Astrocyte of the hippocampus (primary cell): ENCODE measurements at regions not wholly inside any gene's neighbourhood (a gene's known extent, or its start where the extent isn't known, plus 50 kb on each side); places are given as distances from the start of the nearest gene placed in this dataset.
"Not testable (repeated sequence)": the region's sequence is repeated elsewhere in the genome, so short reads cannot be mapped to it uniquely, and the experiment has no call there.

Source experiments
- DNase-seq: peaks from one replicate; pipeline ENCODE4 v3.0.0; 2011; ENCODE audit warnings: low read depth, low spot score

DNA sequence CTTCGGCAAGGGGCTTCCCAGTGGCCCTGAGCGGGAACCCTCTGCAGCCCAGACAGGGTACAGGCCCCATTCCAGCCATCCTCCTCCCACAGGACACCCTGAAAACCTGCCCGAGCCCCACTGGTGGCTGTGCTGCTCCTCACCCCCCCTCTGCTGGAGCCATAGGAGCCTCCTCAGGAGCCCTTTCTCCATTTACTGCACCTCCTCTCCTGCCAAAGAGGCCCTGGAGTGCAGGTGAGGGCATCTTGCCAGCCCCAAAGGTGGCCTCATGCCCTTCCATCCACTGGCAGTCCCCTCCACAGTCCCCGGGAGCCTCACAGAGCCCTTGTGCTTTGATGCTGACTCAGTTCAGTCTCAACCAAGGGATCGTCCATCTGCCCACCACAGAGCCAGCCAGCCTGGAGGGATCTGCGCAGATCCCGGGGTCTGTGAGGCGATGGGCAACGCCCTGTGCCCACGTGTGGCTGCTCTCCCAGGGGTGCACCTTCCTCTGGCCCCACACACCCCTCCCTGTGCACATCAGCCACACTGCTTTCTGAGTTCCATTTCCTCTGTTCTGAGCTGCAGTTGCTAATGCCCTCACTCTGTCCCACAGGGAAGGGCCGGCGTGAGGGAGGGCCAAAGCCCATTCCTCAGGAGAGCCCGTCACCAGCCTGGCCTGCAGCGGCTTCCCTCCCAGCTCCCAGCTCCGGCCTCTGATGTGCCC is 228.5 kb downstream of the DLL1 start:
- DNase-seq = no peak

DNA sequence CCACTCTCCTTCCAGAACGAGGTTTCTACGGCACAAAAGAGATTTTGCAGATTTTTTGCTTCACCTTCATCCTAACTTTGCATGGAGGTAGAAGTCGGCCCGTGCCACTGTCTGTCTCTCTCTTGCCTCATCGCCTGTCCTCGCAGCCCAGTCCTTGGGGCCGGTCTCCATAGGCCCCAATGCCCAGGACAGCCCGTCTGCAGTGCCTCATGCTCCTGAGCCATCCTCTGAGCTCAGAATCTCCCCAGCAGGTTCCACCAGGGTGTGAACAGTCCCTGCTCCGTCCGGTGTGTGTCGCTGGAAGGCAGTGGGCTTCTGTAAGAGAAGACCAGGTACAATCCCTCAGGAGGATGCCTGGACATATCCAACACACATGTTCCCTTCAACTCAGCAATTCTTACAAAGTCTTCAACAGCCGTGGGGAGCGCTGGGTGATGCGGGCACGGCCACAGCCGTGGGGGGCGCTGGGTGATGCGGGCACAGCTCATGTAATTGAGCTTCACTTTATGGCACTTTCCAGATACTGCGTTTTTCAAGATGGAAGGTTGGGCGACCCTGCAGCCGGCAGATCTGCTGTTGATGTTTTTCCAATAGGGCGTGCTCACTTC is 231.9 kb downstream of the DLL1 start:
- DNase-seq = no peak

DNA sequence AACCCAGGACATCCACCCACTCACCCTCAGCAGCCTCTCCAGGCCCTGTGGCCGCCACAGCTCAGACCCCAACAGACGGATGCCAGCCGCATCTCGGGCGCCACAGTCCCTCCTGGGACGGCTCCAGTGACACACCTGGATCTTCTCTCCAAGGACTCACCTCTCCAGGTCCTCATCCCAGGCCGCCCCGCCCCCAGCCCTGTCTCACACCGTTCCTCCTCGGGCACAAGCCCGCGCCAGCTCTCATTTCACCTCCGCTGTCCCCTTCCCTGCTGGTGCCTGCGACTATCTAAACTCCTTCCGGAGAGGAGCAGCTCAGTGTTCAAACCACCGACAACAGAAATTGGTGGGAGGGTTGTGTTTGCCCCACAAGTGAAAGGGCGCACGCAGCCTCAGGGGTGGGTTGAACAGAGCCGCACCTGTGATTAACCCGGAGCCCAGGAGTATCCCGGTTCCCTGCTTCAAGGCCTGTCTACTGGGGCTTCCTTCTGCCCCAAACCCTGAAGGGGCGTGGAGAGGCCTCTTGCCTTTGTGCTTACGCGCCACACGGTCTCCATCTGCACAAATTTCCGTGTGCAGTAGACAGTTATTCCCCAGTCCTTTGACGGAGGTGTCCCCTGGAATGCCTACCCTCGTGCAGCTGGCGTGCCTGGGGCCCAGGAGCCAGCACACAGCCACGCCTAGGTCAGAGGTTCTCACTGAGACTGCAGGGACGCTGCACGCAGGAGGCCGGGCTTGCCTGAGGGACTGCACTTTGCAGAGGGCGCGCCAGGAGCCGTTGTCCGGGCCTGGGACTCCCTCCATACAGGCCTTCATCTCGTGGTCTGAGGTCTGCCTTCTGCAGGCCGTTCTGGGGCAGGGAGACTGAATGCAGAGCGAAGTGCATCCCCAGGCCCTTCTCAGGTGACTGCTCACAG is 232.7 kb downstream of the DLL1 start:
- DNase-seq = no peak

GRCh38 chr6:170057034-170057734 is 233.7 kb downstream of the DLL1 start:
- no peak for DNase-seq

DNA sequence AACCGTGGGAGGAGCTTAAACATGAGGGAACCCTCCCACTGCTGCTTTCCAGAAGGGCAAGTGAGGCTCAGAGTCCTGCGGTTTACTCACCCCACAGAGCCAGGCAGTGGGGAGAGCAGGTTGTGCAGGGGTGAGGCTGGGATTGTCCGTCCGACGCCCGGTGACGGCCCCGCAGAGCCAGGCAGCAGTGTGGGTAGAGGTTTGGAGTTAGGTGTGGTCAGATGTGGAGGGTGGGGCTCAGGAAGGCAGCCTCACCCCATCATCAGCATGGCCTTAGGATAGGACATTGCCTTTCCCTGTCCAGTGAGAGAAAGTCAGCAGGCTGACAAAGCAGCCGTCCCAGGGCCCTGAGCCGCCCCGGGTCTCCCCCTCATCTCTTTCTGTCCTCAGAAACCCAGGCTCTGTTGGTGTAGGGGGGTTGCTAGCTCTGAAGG is 234.6 kb downstream of the DLL1 start:
- DNase-seq = no peak

DNA sequence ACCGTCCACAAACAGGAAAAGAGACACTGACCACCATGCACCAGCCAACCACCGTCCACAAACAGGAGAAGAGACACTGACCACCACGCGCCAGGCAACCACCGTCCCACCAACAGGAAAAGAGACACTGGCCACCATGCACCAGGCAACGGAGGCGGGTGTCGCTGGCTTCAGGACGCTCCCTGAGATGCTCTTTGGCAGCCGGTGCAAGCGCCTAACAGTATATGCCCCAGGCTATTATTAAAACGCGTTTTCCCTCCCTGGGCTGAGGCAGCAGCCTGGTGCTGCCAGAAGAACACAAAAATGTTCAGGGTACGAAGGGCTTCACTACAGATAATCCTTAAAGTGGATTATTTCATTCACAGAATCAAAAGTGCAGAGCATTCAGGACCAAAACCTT is 235.1 kb downstream of the DLL1 start:
- DNase-seq = not testable (repeated sequence)

DNA sequence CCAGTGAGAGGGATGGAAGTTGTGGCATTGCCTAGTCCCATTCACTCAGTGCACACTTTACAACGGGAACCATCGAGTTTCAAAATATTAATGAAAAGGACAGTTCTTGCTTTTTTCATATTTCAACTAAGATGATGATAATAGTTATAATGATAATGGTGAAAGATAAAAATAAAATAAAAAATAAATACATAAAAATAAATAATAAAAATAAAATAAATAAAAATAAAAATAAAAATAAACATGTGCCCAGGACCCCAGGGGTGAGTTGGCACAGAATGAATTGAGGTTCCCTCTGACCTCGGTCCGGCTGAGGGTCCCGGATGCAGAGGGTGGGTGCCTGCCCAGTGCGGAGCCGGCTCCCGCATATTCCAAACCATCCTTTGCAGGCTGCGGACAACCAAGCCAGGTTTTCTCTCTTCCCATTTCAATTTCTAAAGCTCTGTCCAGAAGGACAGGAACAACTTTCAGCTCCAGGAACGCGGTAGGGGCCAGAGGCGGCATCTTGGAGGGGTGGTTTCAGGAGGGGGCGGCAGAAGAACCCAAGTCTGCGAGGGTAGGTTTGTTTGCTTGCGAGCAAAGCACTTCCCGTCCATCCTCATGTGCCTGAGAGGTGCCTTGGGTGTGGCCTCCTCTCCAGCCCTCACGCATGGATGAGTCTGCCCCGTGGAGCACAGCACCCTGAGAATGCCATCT is 236.8 kb downstream of the DLL1 start:
- no peak for DNase-seq

- DNase-seq = no peak
Observed at GRCh38 chr6:170052991-170053821, 237.7 kb downstream of the DLL1 start.

DNA sequence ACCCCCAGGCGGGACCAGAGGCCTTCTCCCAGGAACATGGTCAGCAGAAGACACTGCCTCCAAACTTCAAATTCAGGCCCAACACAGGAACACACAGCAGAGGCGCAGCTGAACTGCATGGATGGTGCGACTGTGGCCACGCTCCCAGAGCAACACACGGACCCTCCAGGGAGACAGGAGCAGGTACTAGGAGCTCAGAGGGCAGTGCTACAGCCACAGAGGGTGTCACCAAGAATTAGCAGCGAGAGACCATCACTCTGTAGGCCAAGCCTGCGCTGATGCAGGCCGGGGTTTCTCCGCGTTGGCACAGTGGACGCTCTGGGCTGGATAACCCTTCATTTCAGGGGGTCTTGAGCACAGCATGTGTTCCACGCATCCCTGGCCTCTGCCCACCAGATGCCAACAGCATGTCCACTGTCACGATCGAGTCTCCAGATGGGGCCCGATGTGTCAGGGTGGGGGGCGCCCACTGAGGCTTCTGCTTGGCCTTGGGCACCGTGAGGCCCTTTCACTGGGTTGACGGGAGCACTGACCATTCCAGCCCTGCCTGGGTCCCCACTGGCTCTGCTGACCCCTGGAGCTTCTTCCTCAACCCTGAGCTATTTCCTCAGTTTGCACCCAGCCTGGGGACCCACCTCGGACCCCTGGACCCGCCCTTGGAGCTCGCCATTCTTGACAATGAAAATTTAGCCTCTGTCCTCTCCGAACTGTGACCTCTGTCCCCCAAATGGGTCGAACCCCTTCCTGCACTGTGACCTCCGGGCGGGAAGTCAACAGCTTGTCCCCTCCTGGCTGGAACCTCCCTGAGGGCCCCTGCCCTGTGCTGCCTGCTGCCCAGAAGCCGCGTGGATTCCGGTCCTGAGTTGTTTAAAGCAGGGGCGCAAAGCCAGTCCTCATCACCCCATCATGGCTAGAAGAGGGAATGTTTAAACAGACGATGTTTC is 239.4 kb downstream of the DLL1 start:
- no peak for DNase-seq

DNA sequence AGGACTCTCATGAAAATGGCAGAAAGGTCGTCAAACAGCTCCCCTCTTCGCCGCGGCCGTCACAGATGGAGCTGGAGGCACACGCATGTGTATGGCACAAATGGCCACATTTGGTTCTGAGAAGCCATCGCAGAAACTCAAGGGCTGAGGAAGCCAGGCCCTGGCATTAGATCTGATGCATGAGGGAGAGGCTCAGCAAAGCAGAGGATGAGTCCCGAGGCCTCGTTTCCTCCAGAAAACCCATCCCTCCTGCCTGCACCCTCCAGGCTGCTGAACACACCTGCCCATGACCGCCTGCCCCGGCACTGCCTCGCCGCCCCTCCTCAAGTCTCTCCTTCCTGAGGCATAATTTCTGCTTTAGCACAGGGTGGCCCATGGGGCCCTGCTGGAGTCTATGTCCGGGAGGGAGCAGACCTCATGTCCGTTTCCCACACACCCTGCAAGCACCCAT is 240.3 kb downstream of the DLL1 start:
- DNase-seq = no peak

DNA sequence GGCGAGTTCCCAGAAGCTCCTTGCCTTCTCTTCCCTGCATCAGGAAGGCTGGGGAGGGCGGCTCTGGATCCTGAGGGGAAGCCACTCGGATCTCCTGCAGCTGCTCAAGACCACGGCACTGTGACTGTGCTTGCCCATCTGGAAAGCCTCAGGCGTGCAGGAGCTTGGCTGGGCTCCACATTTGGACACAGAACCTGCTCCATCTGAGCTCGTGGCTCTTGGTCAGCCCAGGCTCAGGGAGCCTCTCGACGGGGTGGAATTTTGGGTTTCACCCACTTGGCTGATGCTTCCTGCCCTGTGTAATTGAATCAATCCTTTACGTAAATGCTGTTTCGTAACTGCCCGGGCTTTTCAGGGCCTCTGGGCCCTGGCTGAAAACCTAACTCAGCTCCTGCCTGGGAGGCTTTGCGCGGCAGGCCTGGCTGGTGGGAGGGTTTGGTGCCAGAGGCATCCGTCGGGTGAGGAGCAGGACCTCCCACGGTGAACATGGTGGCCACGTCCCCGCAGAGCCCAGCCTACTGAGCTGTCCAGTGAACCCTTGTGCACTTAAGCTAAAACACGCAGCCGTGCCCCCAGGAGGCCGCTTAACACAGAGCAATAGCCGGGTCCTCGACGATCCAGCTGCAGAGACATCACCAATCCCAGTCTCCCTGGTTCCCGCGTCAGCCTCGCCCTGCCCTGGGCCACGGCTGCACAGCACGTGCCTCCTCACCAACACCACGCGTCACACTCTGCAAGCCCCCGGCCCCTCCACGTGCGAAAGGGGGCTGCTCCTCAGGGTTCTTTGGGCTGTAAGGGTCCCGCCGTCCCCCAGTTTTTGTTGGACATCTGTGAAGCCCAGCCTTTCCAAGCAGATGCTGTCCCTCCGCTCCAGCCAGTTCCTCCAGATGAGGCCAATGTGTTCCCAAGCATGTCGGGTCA is 241.0 kb downstream of the DLL1 start:
- DNase-seq = no peak

DNA sequence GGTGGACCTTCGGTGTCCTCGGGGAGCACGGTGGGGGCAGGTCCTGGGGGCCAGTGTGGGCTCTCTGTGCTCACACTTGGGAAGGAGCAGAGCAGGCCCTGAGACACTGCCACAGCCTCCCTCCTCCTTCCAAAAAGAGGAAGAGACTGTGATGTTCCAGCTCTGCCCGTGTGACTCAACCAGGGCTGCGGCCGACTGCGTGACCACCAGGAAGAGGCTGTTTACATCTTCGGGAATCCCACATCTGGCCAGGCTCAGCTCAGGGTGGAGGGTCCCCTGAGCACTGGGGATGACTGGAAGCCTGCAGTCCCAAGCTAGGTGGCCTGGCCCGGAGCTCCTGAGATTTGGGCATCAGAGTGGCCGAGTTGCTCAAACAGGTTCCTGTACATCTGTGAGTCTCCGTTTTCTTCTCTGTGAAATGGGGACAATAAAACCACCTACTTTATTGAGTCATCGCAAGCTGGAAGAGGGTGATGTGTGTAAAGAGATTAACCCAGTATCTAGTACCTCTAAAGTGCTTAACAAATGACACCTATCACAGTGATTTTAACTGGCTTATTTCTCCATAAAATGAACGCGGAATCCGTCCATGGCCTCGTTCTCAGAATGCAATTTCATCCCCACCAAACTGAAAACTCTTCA is 242.1 kb downstream of the DLL1 start:
- no peak for DNase-seq

DNA sequence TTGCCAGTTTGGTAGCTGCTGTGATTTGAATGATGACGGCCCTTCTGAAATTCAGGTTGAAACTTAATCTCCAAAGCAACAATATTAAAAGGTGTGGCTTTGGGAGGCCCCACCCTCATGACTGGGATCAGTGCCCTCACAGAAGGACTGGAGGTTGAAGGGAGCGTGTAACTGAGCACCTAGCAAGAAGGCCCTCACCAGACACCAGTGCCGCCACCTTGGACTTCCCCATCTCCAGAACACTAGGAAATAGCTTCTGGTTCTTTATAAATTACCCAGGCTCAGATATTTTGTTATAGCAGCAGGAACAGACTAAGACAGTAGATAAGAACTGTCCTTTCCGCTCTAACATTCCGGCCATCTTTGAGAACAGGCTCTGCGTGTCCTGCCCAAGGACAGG is 243.1 kb downstream of the DLL1 start:
- DNase-seq = no peak

DNA sequence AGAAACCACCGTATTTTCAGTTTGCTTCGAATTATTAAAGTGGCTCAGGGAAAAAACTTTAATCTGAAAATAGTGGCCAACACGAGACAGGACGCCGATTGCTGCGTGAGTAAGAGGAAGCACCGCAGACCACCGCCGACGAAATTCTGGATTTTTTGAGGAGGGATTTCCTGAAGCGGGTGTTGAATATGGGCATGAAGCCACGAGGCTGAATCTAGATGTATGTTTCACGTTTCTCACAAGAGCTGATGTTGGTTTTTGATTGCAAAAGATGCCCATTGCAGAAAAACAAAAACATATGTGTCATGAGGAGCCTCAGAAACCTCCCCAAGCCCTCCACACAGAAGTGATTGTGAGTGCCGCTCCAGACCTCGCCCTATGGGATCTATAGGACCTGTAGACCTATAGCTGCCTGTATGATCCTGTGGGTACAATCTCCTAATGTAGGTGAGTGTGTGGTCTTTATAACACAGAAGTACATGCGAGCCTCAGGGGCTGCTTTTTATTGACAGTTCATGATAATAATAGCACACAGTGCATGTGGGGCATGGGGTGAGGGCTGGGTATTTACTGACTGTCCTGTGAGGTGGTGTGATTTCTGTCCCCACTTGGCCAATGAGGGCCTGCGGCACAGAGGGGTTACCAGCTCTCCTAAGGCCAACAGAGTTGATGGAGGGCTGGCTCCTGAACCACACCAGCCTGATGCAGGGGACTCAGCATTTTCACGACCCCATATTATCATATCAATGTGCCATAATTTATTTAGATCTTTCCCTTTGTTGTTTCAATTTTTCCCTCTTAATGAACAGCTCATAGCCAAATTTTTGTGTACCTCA is 243.9 kb downstream of the DLL1 start:
- no peak for DNase-seq

DNA sequence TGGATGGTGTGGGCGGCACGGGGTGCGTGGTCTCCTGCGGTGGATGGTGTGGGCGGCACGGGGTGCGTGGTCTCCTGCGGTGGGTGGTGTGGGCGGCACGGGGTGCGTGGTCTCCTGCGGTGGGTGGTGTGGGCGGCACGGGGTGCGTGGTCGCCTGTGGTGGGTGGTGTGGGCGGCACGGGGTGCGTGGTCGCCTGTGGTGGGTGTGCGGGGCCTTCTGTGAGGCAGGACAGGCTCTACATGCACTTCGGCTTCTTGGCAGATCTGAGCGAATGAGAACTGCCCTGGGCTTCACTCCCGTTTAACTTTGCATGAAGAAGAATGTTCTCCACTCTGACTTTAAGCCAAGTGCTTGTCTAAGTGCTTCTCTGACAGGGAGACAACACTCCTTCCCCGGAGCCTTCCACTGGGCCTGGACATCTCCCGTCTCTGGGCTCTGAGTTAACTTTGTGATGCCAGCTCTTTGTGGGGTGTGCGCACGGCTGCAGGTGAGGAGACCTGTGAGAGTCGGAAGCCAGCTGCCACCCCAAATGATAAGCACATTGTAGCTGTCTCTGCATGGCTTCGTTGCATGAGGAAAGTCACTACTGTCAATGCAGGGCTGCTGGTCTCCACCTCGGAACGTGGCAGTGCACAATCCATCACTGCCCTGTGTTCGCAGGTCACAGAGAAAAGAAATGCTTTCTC is 244.8 kb downstream of the DLL1 start:
- DNase-seq = no peak

GRCh38 chr6:170045563-170045960 is 245.3 kb downstream of the DLL1 start:
- no peak for DNase-seq
